ENCODE measurements at regions not wholly inside any gene's neighbourhood (a gene's known extent, or its start where the extent isn't known, plus 50 kb on each side); places are given as distances from the start of the nearest gene placed in this dataset.

DNA sequence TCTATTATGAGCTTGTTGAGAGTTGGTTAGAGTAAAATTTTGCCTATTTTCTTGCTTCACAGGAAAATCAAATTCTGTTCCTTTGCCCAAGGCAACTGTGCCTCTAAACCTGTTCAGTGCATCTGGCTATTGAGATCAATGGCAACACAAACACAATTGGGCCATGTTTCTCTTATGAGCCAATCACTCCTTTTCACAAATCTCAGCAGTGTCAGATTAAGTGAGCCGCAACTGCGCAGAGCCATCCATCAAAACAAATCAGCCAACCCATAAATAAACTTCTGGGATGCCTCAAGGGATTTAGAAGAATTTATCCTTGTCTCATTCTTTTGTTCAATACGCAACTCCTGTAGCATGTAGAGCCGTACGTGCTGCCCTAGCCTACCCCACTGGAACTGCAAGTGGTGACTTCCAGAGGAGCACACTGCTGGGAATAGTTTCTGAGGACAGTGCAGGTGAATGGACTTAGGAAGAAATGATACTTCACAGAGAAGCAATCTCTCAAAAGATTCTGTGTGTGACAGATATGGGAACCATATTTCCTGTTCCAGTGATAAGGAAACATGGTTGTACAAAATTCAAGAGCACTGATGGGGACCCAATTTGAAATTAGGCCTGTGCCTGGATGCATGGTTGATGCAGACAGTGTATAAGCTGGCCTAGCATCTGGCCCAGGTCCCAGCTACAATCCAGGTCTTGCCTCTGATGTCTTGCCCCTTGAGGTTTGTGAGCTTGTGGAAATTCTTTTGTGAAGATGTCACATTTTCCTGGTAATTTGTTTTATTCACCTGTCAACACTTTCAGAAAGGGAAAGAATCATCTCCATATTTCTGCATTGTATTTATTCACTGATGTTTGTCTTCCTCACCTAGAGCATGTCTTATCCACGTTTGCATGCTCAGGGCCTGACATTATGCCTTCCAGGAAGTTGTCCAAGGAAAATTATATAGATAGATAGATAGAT is 166.2 kb downstream of the URB2 start:
- no peak for TF ChIP-seq POLR2A (IDR thresholded peaks at IDR 0.05)
- TF ChIP-seq CTCF (IDR thresholded peaks at IDR 0.05): no peak
- TF ChIP-seq POLR2AphosphoS5 (IDR thresholded peaks at IDR 0.05): no peak
- TF ChIP-seq EP300 (IDR thresholded peaks at IDR 0.05): no peak

Data from stomach (tissue), 4 donors.